ENCODE measurements at regions not wholly inside any gene's neighbourhood (a gene's known extent, or its start where the extent isn't known, plus 50 kb on each side); places are given as distances from the start of the nearest gene placed in this dataset.

GRCh38 chr3:73254062-73254461 is 192.6 kb downstream of the EBLN2 start:
- no peak for TF ChIP-seq YY1 (IDR thresholded peaks at IDR 0.05; ENCODE audit: low read depth, low read length)
- no peak for TF ChIP-seq TBP (IDR thresholded peaks at IDR 0.05; ENCODE audit: low read depth, low read length)
- TF ChIP-seq CTCF (IDR thresholded peaks at IDR 0.05; ENCODE audit: control extremely low read depth in 1 of 3, insufficient read depth in 1 of 3, low read depth in 1 of 3, low read length in 3 of 3), result no peak
- TF ChIP-seq NRF1 (IDR thresholded peaks at IDR 0.05; ENCODE audit: low read depth, low read length), result no peak
- no peak for TF ChIP-seq ZNF274 (IDR thresholded peaks at IDR 0.05; ENCODE audit: borderline replicate concordance, extremely low read depth, low read length)
- no peak for TF ChIP-seq ATF3 (IDR thresholded peaks at IDR 0.05; ENCODE audit: insufficient read depth, low read depth, low read length)
- no peak for TF ChIP-seq POLR2A (IDR thresholded peaks at IDR 0.05; ENCODE audit: control extremely low read depth in 1 of 2, low read depth in 2 of 2, low read length in 2 of 2)
- TF ChIP-seq CHD7 (IDR thresholded peaks at IDR 0.05; ENCODE audit: insufficient replicate concordance, low read length), result no peak
- no peak for TF ChIP-seq ATF2 (IDR thresholded peaks at IDR 0.05; ENCODE audit: low read length)
- no peak for TF ChIP-seq EZH2 (IDR thresholded peaks at IDR 0.05; ENCODE audit: low read depth, low read length, severe bottlenecking)
